NCI-H345 treated with DMSO at 0.1 percent for 48 hours (cell line): ENCODE measurements at regions not wholly inside any gene's neighbourhood (a gene's known extent, or its start where the extent isn't known, plus 50 kb on each side); places are given as distances from the start of the nearest gene placed in this dataset.
A peak's percentile ranks its signal among the peaks of the same experiment; 100 is the strongest.
"Not testable (repeated sequence)": the region's sequence is repeated elsewhere in the genome, so short reads cannot be mapped to it uniquely, and the experiment has no call there.

Experiments used
- DNase-seq: peaks from one replicate; lab custom pipeline; 2025; ENCODE audit not compliant: unreplicated experiment; lab: John Stamatoyannopoulos, UW

DNA sequence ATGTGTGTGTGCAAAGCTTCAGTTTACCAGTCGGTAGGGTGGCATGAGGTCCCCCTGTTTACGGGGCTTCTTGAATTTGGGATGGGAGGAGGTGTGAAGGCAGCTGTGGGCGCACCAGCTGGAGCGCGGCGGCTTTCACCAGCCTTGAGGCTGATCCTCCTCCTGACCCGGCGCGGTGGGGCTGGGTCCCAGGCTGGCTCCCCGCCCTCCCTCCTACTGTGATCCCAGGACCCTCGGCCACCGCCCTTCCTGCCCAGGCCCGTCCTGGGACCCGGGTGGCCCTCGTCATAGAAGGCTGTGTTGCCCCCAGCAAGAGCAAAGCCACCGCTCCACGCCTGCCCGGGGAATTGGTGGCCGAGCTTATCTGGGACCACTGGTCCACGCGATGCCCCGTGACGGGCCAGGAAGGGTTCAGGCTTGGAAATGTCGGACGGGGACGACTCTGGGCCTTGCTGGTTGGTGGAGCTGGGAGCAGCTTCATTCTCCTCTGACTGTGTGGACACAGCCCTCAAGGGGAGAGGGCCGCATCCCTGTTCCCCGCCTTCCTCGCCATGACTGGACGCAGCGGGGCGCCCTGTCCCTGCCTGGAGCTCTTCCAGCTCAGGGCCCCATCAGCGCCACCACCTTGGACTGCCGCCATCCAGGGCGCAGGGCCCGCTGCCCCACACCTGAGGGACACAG is 271.1 kb upstream of the IRX1 start:
- DNase-seq, result no peak

- not testable (repeated sequence) for DNase-seq
Observed at GRCh38 chr5:3323966-3324365, 271.7 kb upstream of the IRX1 start.

DNA sequence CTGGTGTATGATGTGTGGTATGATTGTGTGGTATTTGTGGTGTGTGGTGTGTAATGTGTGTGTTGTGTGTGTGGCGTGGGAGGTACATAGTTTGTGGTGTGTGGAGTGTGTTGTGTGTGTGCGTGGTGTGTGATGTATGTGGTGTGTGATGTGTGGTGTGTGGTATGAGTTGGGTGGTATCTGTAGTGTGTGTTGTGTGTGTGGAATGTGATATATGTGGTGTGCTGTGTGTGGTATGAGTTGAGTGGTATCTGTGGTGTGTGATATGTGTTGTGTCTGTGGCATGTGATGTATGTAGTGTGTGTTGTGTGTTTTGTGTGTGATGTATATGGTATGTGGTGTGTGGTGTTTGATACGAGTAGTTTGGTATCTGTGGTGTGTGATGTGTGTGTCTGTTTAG is 272.5 kb upstream of the IRX1 start:
- DNase-seq, result no peak

GRCh38 chr5:3322642-3323041 is 273.0 kb upstream of the IRX1 start:
- no peak for DNase-seq

DNA sequence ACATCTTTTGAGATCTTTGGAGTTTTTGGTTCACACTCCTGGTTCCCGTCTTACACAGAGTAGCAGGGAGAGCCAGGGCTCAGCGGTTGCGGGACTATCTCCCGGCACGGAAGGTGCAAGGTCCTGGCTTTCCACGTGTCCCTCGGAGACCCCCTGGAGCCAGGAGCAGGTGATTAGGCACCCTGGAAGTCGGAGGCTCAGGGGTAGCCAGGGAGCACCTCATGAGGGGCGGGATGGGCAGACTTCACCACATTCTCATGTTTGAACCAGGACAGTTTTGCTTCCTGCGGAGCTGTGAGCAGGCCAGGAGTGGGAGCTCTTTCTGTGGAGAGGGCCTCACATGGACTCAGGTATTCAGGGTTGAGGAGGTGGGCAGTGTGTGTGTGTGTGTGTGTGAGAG is 273.7 kb upstream of the IRX1 start:
- no peak for DNase-seq

DNA sequence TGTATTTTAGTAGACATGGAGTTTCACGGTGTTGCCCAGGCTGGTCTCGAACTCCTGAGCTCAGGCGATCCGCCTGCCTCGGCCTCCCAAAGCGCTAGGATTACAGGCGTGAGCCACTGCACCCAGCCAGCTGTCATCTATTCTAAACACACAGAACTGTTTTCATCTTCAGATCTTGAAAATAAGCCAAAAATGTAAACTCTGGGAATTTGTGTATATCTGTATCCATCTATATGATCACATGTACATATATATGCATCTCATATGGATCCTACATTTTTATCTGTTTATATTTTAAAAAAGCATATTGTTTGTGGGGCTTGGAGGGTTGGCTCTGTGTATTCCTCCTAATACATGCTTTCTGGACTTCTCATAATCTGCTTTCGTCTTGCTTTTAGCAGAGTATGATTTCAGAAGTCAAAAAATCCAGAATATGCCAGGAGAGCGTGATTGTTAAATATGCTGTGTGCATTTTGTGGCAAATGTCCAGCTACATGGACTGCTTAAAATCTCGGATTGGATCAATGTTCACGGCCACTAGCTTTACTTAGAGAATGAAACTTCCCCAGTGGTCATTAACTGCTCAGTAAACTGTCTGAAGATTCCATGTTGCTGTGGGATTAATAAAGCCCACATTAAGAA is 274.4 kb upstream of the IRX1 start:
- no peak for DNase-seq

- DNase-seq, result no peak
Observed at GRCh38 chr5:3320317-3320875, 275.2 kb upstream of the IRX1 start.

GRCh38 chr5:3317051-3317795 is 278.4 kb upstream of the IRX1 start:
- DNase-seq, result no peak

DNA sequence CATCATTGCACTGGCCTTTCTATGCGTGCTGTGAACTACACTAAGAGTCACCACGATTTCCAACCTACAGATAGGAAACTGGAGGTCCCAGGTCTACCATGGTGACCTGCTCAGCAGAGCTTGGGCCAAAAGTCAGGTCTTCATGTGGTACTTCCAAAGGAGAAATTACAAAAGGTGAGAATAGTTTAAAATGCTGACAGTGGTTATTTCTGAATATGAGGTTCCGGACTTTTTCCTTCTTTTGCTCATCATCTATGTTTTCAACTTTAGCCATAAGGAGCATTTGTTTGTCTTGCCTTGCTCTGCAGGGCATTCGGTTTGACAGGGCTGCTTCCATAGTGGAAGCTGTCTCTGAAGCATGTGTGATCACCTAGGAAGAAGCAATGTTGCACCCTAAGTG is 282.1 kb upstream of the IRX1 start:
- DNase-seq, result no peak

GRCh38 chr5:3312299-3312698 is 283.3 kb upstream of the IRX1 start:
- no peak for DNase-seq

GRCh38 chr5:3311433-3311832 is 284.2 kb upstream of the IRX1 start:
- no peak for DNase-seq

DNA sequence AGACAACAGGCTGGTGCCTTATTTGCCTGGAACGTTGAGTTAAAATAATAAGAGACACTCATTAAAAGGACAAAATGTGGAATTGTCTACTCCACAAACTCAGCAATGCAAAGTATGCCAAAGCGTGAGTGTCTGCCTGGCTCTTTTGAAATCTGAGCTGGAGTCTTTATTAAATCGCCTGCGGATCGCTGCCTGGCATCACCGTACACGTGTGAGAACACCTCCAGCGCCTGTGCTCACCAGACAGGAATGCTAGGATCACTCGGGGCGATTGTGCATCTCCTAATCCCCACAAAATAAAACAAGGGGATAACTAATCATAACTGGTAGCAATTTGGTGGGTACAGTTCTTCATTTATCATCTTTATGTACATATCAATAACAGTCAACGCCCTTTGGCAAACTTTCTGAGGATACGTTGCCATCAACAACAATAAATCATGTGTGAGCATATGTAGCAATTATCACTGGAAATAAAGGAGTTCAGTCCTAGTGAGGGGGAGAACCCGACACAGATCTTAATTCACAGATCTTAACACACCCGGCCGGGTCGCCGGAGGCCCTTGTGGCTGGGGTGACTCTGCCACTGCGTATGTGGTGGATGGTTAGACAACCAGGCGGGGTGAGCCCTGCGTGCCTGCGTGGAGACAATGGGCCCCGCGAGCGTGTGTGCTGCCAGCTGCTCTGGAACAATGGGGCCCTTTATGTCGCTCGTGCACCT is 284.9 kb upstream of the IRX1 start:
- DNase-seq, result peak; percentile 15

DNA sequence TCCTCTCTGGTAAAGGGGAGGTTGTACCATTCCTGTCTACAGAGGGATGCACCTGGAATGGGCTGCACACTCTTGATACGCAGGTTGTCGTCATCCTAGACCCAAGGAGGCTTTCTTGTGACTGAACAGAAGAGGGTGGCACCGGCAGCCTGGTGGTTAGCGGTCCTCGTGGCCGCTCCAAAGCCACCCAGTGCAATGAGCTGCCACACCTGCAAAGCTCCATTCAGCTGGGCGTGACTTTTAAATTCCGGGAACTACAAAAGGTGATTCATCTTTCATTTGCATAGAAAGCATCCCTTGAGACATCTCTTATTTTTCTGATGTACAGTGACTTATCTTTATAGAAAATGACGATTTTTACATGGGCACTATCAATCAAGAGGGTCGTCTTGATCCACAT is 286.1 kb upstream of the IRX1 start:
- no peak for DNase-seq

- no peak for DNase-seq
Observed at GRCh38 chr5:3307982-3308621, 287.5 kb upstream of the IRX1 start.

- no peak for DNase-seq
Observed at GRCh38 chr5:3305432-3305831, 290.2 kb upstream of the IRX1 start.

GRCh38 chr5:3304346-3304745 is 291.3 kb upstream of the IRX1 start:
- no peak for DNase-seq

GRCh38 chr5:3303777-3304176 is 291.9 kb upstream of the IRX1 start:
- no peak for DNase-seq

GRCh38 chr5:3302228-3302627 is 293.4 kb upstream of the IRX1 start:
- DNase-seq, result no peak

DNA sequence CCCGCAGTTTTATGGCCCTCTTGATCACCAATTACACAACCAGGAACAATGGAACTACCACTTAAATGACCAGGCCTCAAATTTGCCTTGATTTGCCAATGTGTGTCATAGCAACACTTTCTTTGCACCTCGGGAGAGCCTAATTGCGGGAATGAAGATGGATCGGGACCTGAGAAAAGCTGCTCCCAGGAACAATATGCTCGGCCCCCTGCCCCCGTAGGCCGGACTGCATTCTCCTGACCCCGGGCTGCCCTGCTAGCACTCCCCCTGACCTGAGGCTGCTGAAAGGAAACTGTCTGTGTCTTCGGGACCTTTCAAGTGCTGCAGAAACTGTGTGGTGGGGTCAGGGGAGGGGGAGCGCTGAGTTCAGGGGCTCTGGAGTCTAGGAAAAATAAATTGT is 294.3 kb upstream of the IRX1 start:
- no peak for DNase-seq

- DNase-seq, result no peak
Observed at GRCh38 chr5:3300726-3301125, 294.9 kb upstream of the IRX1 start.

- DNase-seq, result no peak
Observed at GRCh38 chr5:3299441-3299840, 296.2 kb upstream of the IRX1 start.
